ENCODE measurements at regions not wholly inside any gene's neighbourhood (a gene's known extent, or its start where the extent isn't known, plus 50 kb on each side); places are given as distances from the start of the nearest gene placed in this dataset.

- Histone ChIP-seq H3K27ac (no peak overlapping the region), H3K9me3 (no peaks in the 10 kb centered on the region), H3K4me1 (ENCODE audit: control insufficient read depth in 1 of 2, insufficient read depth in 1 of 2, low read depth in 1 of 2, low read length in 1 of 2) (no peaks in the 10 kb centered on the region), H3K27me3 (peaks cover 5% of the 10 kb centered on the region), H3K4me3 (ENCODE audit: low read depth in 1 of 2, low read length in 1 of 2) (no peak overlapping the region), H3K36me3 (no peaks in the 10 kb centered on the region)
- TF ChIP-seq CTCF (IDR thresholded peaks at IDR 0.05) = no peak
Measured at GRCh38 chr13:27352698-27353097, 71.7 kb upstream of the GTF3A start.

GRCh38 chr13:27353166-27353583 is 71.2 kb upstream of the GTF3A start:
- Histone ChIP-seq H3K9me3 (no peaks in the 10 kb centered on the region), H3K27me3 (peaks cover under 1% of the 10 kb centered on the region), H3K36me3 (no peaks in the 10 kb centered on the region), H3K4me3 (ENCODE audit: low read depth in 1 of 2, low read length in 1 of 2) (no peak overlapping the region), H3K4me1 (ENCODE audit: control insufficient read depth in 1 of 2, insufficient read depth in 1 of 2, low read depth in 1 of 2, low read length in 1 of 2) (no peaks in the 10 kb centered on the region), H3K27ac (no peak overlapping the region)
- no peak for TF ChIP-seq CTCF (IDR thresholded peaks at IDR 0.05)

GRCh38 chr13:27353708-27354107 is 70.7 kb upstream of the GTF3A start:
- no peak overlapping the region for H3K4me3 ChIP-seq (ENCODE audit: low read depth in 1 of 2, low read length in 1 of 2)
- no peaks in the 10 kb centered on the region for H3K36me3 ChIP-seq
- no peaks in the 10 kb centered on the region for H3K9me3 ChIP-seq
- H3K27ac ChIP-seq = no peak overlapping the region
- H3K4me1 ChIP-seq (ENCODE audit: control insufficient read depth in 1 of 2, insufficient read depth in 1 of 2, low read depth in 1 of 2, low read length in 1 of 2) = no peaks in the 10 kb centered on the region
- TF ChIP-seq CTCF (IDR thresholded peaks at IDR 0.05) = no peak
- H3K27me3 ChIP-seq = no peaks in the 10 kb centered on the region

- Histone ChIP-seq H3K36me3 (no peaks in the 10 kb centered on the region), H3K27me3 (no peaks in the 10 kb centered on the region), H3K4me3 (ENCODE audit: low read depth in 1 of 2, low read length in 1 of 2) (no peak overlapping the region), H3K4me1 (ENCODE audit: control insufficient read depth in 1 of 2, insufficient read depth in 1 of 2, low read depth in 1 of 2, low read length in 1 of 2) (no peaks in the 10 kb centered on the region), H3K9me3 (no peaks in the 10 kb centered on the region), H3K27ac (no peak overlapping the region)
- no peak for TF ChIP-seq CTCF (IDR thresholded peaks at IDR 0.05)
Measured at GRCh38 chr13:27354379-27354778, 70.0 kb upstream of the GTF3A start.

GRCh38 chr13:27355894-27356293 is 68.5 kb upstream of the GTF3A start:
- Histone ChIP-seq H3K27ac (no peak overlapping the region), H3K36me3 (no peaks in the 10 kb centered on the region), H3K27me3 (no peaks in the 10 kb centered on the region), H3K4me3 (ENCODE audit: low read depth in 1 of 2, low read length in 1 of 2) (no peak overlapping the region), H3K9me3 (no peaks in the 10 kb centered on the region), H3K4me1 (ENCODE audit: control insufficient read depth in 1 of 2, insufficient read depth in 1 of 2, low read depth in 1 of 2, low read length in 1 of 2) (no peaks in the 10 kb centered on the region)
- no peak for TF ChIP-seq CTCF (IDR thresholded peaks at IDR 0.05)

- no peak for TF ChIP-seq CTCF (IDR thresholded peaks at IDR 0.05)
- Histone ChIP-seq H3K36me3 (no peaks in the 10 kb centered on the region), H3K4me1 (ENCODE audit: control insufficient read depth in 1 of 2, insufficient read depth in 1 of 2, low read depth in 1 of 2, low read length in 1 of 2) (peaks cover 9 to 10% of the 10 kb centered on the region in 2 experiments), H3K4me3 (ENCODE audit: low read depth in 1 of 2, low read length in 1 of 2) (no peak overlapping the region), H3K27me3 (peaks cover 16% of the 10 kb centered on the region), H3K27ac (no peak overlapping the region), H3K9me3 (no peaks in the 10 kb centered on the region)
Measured at GRCh38 chr13:27358420-27358819, 66.0 kb upstream of the GTF3A start.

Measured in neutrophil (primary cell).